SK-N-SH (cell line): ENCODE measurements at regions not wholly inside any gene's neighbourhood (a gene's known extent, or its start where the extent isn't known, plus 50 kb on each side); places are given as distances from the start of the nearest gene placed in this dataset.

Experiments
- CTCF ChIA-PET: fragments of 300-600, 350-600 bp; formaldehyde crosslinking; extraction: SDS; loops from one replicate; lab custom pipeline; 2021; lab: Yijun Ruan, JAX
- POLR2A ChIA-PET: fragments of 350-600 bp; sonication (Branson Sonifier 250); formaldehyde crosslinking; extraction: SDS; loops from one replicate; lab custom pipeline; 2020; ENCODE audit warnings: antibody characterized with exemption, inconsistent platforms; lab: Yijun Ruan, JAX
- DNase-seq: peaks from one replicate; pipeline ENCODE4 v3.0.0; 2012
- H2AFZ ChIP-seq: fragments of 200-600 bp; sonication (generic); 2 replicates; pipeline ENCODE4 v1.8.1; 2016; ENCODE audit warnings: antibody characterized with exemption, mild to moderate bottlenecking, low read depth
- H3F3A ChIP-seq: fragments of 200-600 bp; sonication (generic); replicated peaks from 2 replicates; pipeline ENCODE3; 2016; ENCODE audit warnings: antibody characterized with exemption, mild to moderate bottlenecking; ENCODE audit not compliant: insufficient read depth
- H3K27ac ChIP-seq, 2 experiments: fragments of 200-500 bp in 1 of 2; fragments of 200-600 bp in 1 of 2; sonication (Bioruptor generic) in 1 of 2; sonication (generic), shearing (Covaris generic) in 1 of 2; 2 replicates each; pipeline versions ENCODE4 v1.5.1 to v1.6.1; 2014 to 2016; ENCODE audit warnings: low read depth in 2 of 2, inconsistent platforms in 1 of 2, low read length in 1 of 2, mild to moderate bottlenecking in 1 of 2, mixed read lengths in 1 of 2
- H3K27me3 ChIP-seq: fragments of 200-600 bp; sonication (generic), shearing (Covaris generic); 2 replicates; pipeline ENCODE4 v1.6.1; 2016; ENCODE audit warnings: mixed run types; ENCODE audit not compliant: insufficient read depth
- H3K36me3 ChIP-seq, 2 experiments: fragments of 200-500 bp in 1 of 2; fragments of 200-600 bp in 1 of 2; sonication (Bioruptor generic) in 1 of 2; sonication (generic) in 1 of 2; replicated peaks in 1 of 2; 2 replicates each; pipeline versions ENCODE3 to v1.5.1; 2014 to 2016; ENCODE audit warnings: low read length in 1 of 2, mild to moderate bottlenecking in 1 of 2; ENCODE audit not compliant: insufficient read depth in 2 of 2, control insufficient read depth in 1 of 2
- H3K4me1 ChIP-seq, 2 experiments: fragments of 200-500 bp in 1 of 2; fragments of 200-600 bp in 1 of 2; sonication (Bioruptor generic) in 1 of 2; sonication (generic), shearing (Covaris generic) in 1 of 2; 2 replicates each; pipeline versions ENCODE4 v1.5.1 to v1.6.1; 2014 to 2016; ENCODE audit warnings: low read depth in 1 of 2, low read length in 1 of 2, mixed run types in 1 of 2; ENCODE audit not compliant: insufficient read depth in 2 of 2, control insufficient read depth in 1 of 2
- H3K4me2 ChIP-seq: fragments of 200-600 bp; sonication (generic), shearing (Covaris generic); 2 replicates; pipeline ENCODE4 v1.6.1; 2017; ENCODE audit warnings: mixed run types
- H3K4me3 ChIP-seq, 2 experiments: fragments of 200-500 bp in 1 of 2; fragments of 200-600 bp in 1 of 2; sonication (Bioruptor generic) in 1 of 2; sonication (generic), shearing (Covaris generic) in 1 of 2; 2 replicates each; pipeline versions ENCODE4 v1.5.1 to v1.8.1; 2014 to 2016; ENCODE audit warnings: low read depth in 2 of 2, inconsistent platforms in 1 of 2, low read length in 1 of 2, mild to moderate bottlenecking in 1 of 2, mixed read lengths in 1 of 2, moderate library complexity in 1 of 2
- H3K79me2 ChIP-seq: fragments of 200-600 bp; sonication (generic); 2 replicates; pipeline ENCODE4 v1.8.1; 2017; ENCODE audit warnings: mild to moderate bottlenecking; ENCODE audit not compliant: insufficient read depth
- H3K9ac ChIP-seq: fragments of 200-600 bp; sonication (generic); 2 replicates; pipeline ENCODE4 v1.6.1; 2017; ENCODE audit warnings: mixed run types
- H3K9me2 ChIP-seq: fragments of 200-600 bp; sonication (generic); 2 replicates; pipeline ENCODE4 v1.6.1; 2017; ENCODE audit warnings: mixed run types
- H3K9me3 ChIP-seq: fragments of 200-600 bp; sonication (generic); 2 replicates; pipeline ENCODE4 v1.6.1; 2017; ENCODE audit warnings: mixed run types, mild to moderate bottlenecking, moderate library complexity
- H4K20me1 ChIP-seq: fragments of 200-600 bp; sonication (generic); 2 replicates; pipeline ENCODE4 v1.6.1; 2017; ENCODE audit warnings: mild to moderate bottlenecking, mixed run types; ENCODE audit not compliant: insufficient read depth
- CHD2 ChIP-seq: fragments of 150-350 bp; IDR thresholded peaks from 2 replicates; pipeline ENCODE4 v1.6.1; 2018; ENCODE audit warnings: low read length; ENCODE audit not compliant: partially characterized antibody
- FOSL2 ChIP-seq: IDR thresholded peaks from 2 replicates; pipeline ENCODE4 v1.4.0; 2012; ENCODE audit warnings: low read depth, mild to moderate bottlenecking, moderate library complexity, borderline replicate concordance
- FOXM1 ChIP-seq: IDR thresholded peaks from 2 replicates; pipeline ENCODE4 v1.4.0; 2012; ENCODE audit warnings: low read depth, mild to moderate bottlenecking
- NRF1 ChIP-seq: IDR thresholded peaks from 2 replicates; pipeline ENCODE4 v1.6.1; 2012; ENCODE audit warnings: low read depth, mild to moderate bottlenecking, low read length
- POLR2AphosphoS5 ChIP-seq: IDR thresholded peaks from 2 replicates; pipeline ENCODE4 v1.6.1; 2012; ENCODE audit warnings: low read depth, low read length
- SIN3A ChIP-seq: IDR thresholded peaks from 2 replicates; pipeline ENCODE4 v1.6.1; 2012; ENCODE audit warnings: low read depth, mild to moderate bottlenecking, low read length, moderate library complexity, borderline replicate concordance
- TEAD4 ChIP-seq: IDR thresholded peaks from 2 replicates; pipeline ENCODE4 v1.4.0; 2012; ENCODE audit warnings: mild to moderate bottlenecking, borderline replicate concordance; ENCODE audit not compliant: insufficient read depth
- WGBS: methylation state at CpG from one replicate; pipeline ENCODE4 v1.1.6; 2017; ENCODE audit warnings: low lambda C conversion rate; 5-methylcytosine and 5-hydroxymethylcytosine counted together
- TF ChIP-seq, protein P1 (sequence below): fragments of 200-600 bp; sonication (generic); IDR thresholded peaks from 2 replicates; pipeline ENCODE4 v1.6.1; 2017; ENCODE audit warnings: antibody characterized with exemption, mild to moderate bottlenecking, moderate library complexity
- TF ChIP-seq, protein P2 (sequence below): fragments of 150-350 bp; IDR thresholded peaks from 2 replicates; pipeline ENCODE4 v1.6.1; 2017; ENCODE audit warnings: antibody characterized with exemption, low read length, low read depth, borderline replicate concordance
- TF ChIP-seq, protein P3 (sequence below): IDR thresholded peaks from 2 replicates; pipeline ENCODE4 v1.6.1; 2012; ENCODE audit warnings: mild to moderate bottlenecking, low read depth, low read length, moderate library complexity
- TF ChIP-seq, protein P4 (sequence below): IDR thresholded peaks from 2 replicates; pipeline ENCODE4 v1.4.0; 2012; ENCODE audit warnings: low read depth
- TF ChIP-seq, protein P5 (sequence below): IDR thresholded peaks from 2 replicates; pipeline ENCODE4 v1.4.0; 2012; ENCODE audit warnings: low read depth, borderline replicate concordance
- TF ChIP-seq, protein P6 (sequence below): fragments of 150-350 bp; IDR thresholded peaks from 2 replicates; pipeline ENCODE4 v1.6.1; 2016; ENCODE audit warnings: mild to moderate bottlenecking, low read depth, low read length

DNA sequence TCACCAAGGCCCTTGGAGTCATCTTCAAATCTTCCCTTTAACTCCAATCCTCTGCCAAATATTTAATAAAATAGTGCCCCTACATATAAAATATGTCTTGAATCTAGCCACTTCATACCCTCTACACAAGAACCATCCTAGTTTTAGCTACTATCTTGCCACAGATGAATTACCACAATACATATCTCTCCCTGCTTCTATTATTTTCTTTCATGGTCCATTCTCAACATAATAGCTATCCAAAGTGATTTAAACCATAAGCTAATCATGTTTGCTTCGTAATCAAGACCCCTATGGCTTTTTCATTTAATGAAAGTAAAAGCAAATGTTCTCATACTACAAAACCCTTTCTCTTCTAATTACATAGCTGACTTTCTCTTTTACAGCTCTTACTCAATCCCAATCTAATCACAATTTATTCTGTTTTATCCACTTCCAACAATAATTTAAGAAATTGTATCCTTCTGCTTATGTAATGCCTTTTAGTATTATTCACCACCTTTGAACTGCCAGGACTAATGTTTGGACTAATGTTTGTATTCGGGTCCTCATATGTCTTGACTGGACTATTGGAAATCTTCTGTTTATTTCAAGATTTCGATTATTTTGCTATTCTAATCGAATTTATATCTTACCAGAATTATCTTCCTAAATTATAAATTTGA is 412.0 kb downstream of the SLITRK1 start:
- Histone ChIP-seq H3F3A (no peaks in the 10 kb centered on the region), H3K79me2 (no peaks in the 10 kb centered on the region), H4K20me1 (no peaks in the 10 kb centered on the region), H3K36me3 (no peaks in the 10 kb centered on the region), H2AFZ (no peak overlapping the region), H3K27ac (no peak overlapping the region), H3K9ac (no peak overlapping the region), H3K9me2 (no peaks in the 10 kb centered on the region), H3K4me2 (no peak overlapping the region), H3K4me1 (no peaks in the 10 kb centered on the region), H3K4me3 (no peak overlapping the region), H3K9me3 (no peaks in the 10 kb centered on the region), H3K27me3 (no peaks in the 10 kb centered on the region)
- TF ChIP-seq, protein P1, sequence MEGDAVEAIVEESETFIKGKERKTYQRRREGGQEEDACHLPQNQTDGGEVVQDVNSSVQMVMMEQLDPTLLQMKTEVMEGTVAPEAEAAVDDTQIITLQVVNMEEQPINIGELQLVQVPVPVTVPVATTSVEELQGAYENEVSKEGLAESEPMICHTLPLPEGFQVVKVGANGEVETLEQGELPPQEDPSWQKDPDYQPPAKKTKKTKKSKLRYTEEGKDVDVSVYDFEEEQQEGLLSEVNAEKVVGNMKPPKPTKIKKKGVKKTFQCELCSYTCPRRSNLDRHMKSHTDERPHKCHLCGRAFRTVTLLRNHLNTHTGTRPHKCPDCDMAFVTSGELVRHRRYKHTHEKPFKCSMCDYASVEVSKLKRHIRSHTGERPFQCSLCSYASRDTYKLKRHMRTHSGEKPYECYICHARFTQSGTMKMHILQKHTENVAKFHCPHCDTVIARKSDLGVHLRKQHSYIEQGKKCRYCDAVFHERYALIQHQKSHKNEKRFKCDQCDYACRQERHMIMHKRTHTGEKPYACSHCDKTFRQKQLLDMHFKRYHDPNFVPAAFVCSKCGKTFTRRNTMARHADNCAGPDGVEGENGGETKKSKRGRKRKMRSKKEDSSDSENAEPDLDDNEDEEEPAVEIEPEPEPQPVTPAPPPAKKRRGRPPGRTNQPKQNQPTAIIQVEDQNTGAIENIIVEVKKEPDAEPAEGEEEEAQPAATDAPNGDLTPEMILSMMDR = no peak
- DNase-seq = no peak
- ChIA-PET POLR2A (no interaction called here), CTCF (no interaction called here)
- WGBS = 3% methylated on average over 4 of the region's 4 CpGs

DNA sequence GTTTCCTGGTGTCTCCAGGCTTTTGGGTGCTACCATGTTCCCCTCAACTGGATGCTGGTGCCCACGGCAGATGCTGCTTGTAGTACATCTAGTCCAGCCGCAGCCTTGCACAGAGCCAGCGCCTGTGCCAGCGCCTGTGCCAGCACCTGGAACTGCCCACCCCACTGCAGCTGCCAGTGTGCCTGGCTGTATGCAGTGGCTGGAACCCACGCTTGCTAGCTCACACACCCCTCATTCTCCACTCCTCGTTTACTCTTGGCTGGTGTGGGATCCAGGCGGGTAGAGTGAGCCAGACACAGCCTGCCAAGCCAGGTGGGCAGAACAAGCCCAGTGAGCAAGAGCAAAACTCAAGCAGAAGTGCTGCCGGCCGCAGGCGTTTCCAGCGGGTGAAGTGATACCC is 428.6 kb downstream of the SLITRK1 start:
- POLR2A ChIA-PET = no interaction called here
- Histone ChIP-seq H3F3A (no peaks in the 10 kb centered on the region), H3K4me1 (no peaks in the 10 kb centered on the region), H3K79me2 (no peaks in the 10 kb centered on the region), H3K4me3 (no peak overlapping the region), H3K9ac (no peak overlapping the region), H3K9me2 (no peaks in the 10 kb centered on the region), H4K20me1 (no peaks in the 10 kb centered on the region), H3K36me3 (no peaks in the 10 kb centered on the region), H2AFZ (no peak overlapping the region), H3K27ac (no peak overlapping the region), H3K4me2 (no peak overlapping the region), H3K9me3 (no peaks in the 10 kb centered on the region), H3K27me3 (no peaks in the 10 kb centered on the region)
- CTCF ChIA-PET = no interaction called here
- DNase-seq = no peak
- WGBS = 68% methylated on average over 9 of the region's 11 CpGs
- TF ChIP-seq, protein P2, sequence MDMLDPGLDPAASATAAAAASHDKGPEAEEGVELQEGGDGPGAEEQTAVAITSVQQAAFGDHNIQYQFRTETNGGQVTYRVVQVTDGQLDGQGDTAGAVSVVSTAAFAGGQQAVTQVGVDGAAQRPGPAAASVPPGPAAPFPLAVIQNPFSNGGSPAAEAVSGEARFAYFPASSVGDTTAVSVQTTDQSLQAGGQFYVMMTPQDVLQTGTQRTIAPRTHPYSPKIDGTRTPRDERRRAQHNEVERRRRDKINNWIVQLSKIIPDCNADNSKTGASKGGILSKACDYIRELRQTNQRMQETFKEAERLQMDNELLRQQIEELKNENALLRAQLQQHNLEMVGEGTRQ = no peak
- no peak for TF ChIP-seq CHD2
- TF ChIP-seq, protein P3, sequence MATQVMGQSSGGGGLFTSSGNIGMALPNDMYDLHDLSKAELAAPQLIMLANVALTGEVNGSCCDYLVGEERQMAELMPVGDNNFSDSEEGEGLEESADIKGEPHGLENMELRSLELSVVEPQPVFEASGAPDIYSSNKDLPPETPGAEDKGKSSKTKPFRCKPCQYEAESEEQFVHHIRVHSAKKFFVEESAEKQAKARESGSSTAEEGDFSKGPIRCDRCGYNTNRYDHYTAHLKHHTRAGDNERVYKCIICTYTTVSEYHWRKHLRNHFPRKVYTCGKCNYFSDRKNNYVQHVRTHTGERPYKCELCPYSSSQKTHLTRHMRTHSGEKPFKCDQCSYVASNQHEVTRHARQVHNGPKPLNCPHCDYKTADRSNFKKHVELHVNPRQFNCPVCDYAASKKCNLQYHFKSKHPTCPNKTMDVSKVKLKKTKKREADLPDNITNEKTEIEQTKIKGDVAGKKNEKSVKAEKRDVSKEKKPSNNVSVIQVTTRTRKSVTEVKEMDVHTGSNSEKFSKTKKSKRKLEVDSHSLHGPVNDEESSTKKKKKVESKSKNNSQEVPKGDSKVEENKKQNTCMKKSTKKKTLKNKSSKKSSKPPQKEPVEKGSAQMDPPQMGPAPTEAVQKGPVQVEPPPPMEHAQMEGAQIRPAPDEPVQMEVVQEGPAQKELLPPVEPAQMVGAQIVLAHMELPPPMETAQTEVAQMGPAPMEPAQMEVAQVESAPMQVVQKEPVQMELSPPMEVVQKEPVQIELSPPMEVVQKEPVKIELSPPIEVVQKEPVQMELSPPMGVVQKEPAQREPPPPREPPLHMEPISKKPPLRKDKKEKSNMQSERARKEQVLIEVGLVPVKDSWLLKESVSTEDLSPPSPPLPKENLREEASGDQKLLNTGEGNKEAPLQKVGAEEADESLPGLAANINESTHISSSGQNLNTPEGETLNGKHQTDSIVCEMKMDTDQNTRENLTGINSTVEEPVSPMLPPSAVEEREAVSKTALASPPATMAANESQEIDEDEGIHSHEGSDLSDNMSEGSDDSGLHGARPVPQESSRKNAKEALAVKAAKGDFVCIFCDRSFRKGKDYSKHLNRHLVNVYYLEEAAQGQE = no peak
- TF ChIP-seq POLR2AphosphoS5 = no peak
- no peak for TF ChIP-seq FOSL2
- TF ChIP-seq, protein P4, sequence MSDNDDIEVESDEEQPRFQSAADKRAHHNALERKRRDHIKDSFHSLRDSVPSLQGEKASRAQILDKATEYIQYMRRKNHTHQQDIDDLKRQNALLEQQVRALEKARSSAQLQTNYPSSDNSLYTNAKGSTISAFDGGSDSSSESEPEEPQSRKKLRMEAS = no peak
- no peak for TF ChIP-seq FOXM1
- TF ChIP-seq, protein P5, sequence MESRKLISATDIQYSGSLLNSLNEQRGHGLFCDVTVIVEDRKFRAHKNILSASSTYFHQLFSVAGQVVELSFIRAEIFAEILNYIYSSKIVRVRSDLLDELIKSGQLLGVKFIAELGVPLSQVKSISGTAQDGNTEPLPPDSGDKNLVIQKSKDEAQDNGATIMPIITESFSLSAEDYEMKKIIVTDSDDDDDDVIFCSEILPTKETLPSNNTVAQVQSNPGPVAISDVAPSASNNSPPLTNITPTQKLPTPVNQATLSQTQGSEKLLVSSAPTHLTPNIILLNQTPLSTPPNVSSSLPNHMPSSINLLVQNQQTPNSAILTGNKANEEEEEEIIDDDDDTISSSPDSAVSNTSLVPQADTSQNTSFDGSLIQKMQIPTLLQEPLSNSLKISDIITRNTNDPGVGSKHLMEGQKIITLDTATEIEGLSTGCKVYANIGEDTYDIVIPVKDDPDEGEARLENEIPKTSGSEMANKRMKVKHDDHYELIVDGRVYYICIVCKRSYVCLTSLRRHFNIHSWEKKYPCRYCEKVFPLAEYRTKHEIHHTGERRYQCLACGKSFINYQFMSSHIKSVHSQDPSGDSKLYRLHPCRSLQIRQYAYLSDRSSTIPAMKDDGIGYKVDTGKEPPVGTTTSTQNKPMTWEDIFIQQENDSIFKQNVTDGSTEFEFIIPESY = no peak
- TF ChIP-seq TEAD4 = no peak
- TF ChIP-seq, protein P1 = no peak
- TF ChIP-seq, protein P6, sequence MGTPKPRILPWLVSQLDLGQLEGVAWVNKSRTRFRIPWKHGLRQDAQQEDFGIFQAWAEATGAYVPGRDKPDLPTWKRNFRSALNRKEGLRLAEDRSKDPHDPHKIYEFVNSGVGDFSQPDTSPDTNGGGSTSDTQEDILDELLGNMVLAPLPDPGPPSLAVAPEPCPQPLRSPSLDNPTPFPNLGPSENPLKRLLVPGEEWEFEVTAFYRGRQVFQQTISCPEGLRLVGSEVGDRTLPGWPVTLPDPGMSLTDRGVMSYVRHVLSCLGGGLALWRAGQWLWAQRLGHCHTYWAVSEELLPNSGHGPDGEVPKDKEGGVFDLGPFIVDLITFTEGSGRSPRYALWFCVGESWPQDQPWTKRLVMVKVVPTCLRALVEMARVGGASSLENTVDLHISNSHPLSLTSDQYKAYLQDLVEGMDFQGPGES = no peak
- no peak for TF ChIP-seq NRF1
- no peak for TF ChIP-seq SIN3A
